ENCODE measurements at regions not wholly inside any gene's neighbourhood (a gene's known extent, or its start where the extent isn't known, plus 50 kb on each side); places are given as distances from the start of the nearest gene placed in this dataset.

- TF ChIP-seq EZH2phosphoT487 (IDR thresholded peaks at IDR 0.05; ENCODE audit: insufficient read depth, low read depth) (no peak), EZH2 (IDR thresholded peaks at IDR 0.05; ENCODE audit: insufficient read depth, poor library complexity, severe bottlenecking) (no peak)
Observed at GRCh38 chr5:89908876-89909275, 500.7 kb downstream of the CETN3 start.
